ENCODE measurements at regions not wholly inside any gene's neighbourhood (a gene's known extent, or its start where the extent isn't known, plus 50 kb on each side); places are given as distances from the start of the nearest gene placed in this dataset.

DNA sequence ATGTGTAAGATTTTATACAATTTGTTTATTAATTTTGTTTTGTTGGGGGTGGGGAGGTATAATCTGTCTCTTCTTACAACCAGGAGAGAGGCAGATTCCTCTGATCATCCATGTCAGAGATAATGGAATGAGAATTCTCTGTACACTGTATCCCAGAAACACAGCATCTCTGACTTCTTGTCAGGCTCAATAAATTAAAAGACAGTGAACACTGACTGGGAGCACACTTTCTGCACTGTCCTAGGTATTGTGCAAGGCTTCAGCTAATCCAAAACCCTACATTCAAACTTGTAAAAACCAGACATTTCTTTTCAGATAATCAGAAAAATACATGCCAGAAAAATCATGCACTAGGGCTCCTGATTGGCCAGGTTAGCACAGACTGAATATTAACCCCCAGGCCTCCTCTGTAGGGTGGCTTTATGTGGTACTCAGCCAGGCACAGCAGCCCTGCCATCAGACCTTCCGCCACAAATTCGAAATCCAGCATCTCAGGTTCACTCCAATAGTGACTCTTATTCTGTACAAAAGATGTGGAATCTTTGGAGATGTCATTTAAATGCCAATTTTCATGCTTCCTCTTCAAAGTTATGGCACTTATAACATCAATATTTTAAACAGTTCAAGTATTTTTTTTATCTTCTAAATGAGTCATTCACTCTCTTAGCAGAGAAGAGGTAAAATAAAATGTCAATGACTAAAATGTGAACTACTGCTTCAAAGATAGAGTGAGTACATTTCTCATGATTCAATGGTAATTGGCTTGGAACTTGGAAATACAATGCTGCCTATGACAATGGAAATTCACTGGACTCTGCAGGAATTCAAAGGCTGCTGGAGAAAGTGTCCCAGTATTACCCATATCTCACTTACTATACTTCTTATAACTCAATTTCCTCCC, 211.5 kb downstream of the KLF12 start:
- Histone ChIP-seq H3K4me3 (ENCODE audit: low read depth, low read length, poor library complexity, severe bottlenecking) (no peak overlapping the region), H3K36me3 (ENCODE audit: insufficient read depth, low read length) (no peaks in the 10 kb centered on the region), H3K27ac (ENCODE audit: low read depth, low read length, poor library complexity, severe bottlenecking) (no peak overlapping the region), H4K20me1 (ENCODE audit: insufficient read depth, low read length) (no peaks in the 10 kb centered on the region), H3K9me2 (ENCODE audit: insufficient read depth, low read length) (no peaks in the 10 kb centered on the region), H3K4me1 (ENCODE audit: insufficient read depth, low read length, poor library complexity, severe bottlenecking) (no peaks in the 10 kb centered on the region), H3K9me3 (ENCODE audit: low read length) (no peaks in the 10 kb centered on the region), H3K4me2 (ENCODE audit: low read length) (no peak overlapping the region), H3K79me2 (ENCODE audit: insufficient read depth, low read depth, low read length) (no peaks in the 10 kb centered on the region), H2AFZ (ENCODE audit: low read length) (no peak overlapping the region)
- intact Hi-C loops (cut with micrococcal nuclease; ENCODE audit: unreplicated experiment): no loop called here
- POLR2A ChIA-PET: interaction anchor here (0.8 to 1.5 kb wide), 3 partner anchors 11 to 20 kb away, joined by 3 to 4 read pairs (median 4); no protein-coding TSS in a partner anchor
- no peak for DNase-seq (ENCODE audit: low spot score)
- no TSS peak for BruUV-seq (replicated peaks)
- TF ChIP-seq, protein P1, sequence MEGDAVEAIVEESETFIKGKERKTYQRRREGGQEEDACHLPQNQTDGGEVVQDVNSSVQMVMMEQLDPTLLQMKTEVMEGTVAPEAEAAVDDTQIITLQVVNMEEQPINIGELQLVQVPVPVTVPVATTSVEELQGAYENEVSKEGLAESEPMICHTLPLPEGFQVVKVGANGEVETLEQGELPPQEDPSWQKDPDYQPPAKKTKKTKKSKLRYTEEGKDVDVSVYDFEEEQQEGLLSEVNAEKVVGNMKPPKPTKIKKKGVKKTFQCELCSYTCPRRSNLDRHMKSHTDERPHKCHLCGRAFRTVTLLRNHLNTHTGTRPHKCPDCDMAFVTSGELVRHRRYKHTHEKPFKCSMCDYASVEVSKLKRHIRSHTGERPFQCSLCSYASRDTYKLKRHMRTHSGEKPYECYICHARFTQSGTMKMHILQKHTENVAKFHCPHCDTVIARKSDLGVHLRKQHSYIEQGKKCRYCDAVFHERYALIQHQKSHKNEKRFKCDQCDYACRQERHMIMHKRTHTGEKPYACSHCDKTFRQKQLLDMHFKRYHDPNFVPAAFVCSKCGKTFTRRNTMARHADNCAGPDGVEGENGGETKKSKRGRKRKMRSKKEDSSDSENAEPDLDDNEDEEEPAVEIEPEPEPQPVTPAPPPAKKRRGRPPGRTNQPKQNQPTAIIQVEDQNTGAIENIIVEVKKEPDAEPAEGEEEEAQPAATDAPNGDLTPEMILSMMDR (conservative IDR thresholded peaks at IDR 0.05; ENCODE audit: low read length): no peak
- TF ChIP-seq EZH2phosphoT487 (IDR thresholded peaks at IDR 0.05; ENCODE audit: borderline replicate concordance, low read depth, low read length): no peak
- CTCF ChIA-PET (ENCODE audit: unreplicated experiment): no interaction called here

DNA sequence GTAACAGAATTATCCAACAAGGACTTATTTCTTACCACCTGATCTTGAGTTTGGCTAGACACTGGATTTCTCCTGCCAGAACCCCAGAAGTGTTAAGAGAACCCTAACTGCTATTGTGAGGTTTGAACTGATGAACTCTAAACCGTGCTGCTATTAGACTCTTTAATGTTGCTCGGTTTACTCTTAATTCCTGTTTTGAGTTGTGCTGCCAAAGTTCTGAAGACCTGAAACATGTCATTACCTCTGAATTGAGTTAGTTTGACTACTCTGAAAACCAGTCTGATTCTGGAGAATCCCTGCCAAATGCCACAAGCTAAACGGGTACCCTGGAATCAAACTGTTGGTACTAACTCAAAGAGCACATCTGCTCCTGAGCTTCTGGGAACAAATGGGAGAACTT, 215.5 kb downstream of the KLF12 start:
- Histone ChIP-seq H3K36me3 (ENCODE audit: insufficient read depth, low read length) (no peaks in the 10 kb centered on the region), H3K9me2 (ENCODE audit: insufficient read depth, low read length) (no peaks in the 10 kb centered on the region), H3K79me2 (ENCODE audit: insufficient read depth, low read depth, low read length) (no peaks in the 10 kb centered on the region), H3K4me1 (ENCODE audit: insufficient read depth, low read length, poor library complexity, severe bottlenecking) (peaks cover 13% of the 10 kb centered on the region), H3K4me2 (ENCODE audit: low read length) (no peak overlapping the region), H4K20me1 (ENCODE audit: insufficient read depth, low read length) (no peaks in the 10 kb centered on the region), H3K4me3 (ENCODE audit: low read depth, low read length, poor library complexity, severe bottlenecking) (no peak overlapping the region), H3K9me3 (ENCODE audit: low read length) (no peaks in the 10 kb centered on the region), H2AFZ (ENCODE audit: low read length) (no peak overlapping the region), H3K27ac (ENCODE audit: low read depth, low read length, poor library complexity, severe bottlenecking) (no peak overlapping the region)
- DNase-seq (ENCODE audit: low spot score): no peak
- BruUV-seq (replicated peaks): no TSS peak
- POLR2A ChIA-PET: interaction anchor here (0.6 to 1.6 kb wide), 6 partner anchors 15 to 1050 kb away, joined by 3 to 5 read pairs (median 3); no protein-coding TSS in a partner anchor
- intact Hi-C loops (cut with micrococcal nuclease; ENCODE audit: unreplicated experiment): no loop called here
- TF ChIP-seq EZH2phosphoT487 (IDR thresholded peaks at IDR 0.05; ENCODE audit: borderline replicate concordance, low read depth, low read length): no peak
- TF ChIP-seq, protein P1 (conservative IDR thresholded peaks at IDR 0.05; ENCODE audit: low read length): no peak
- CTCF ChIA-PET (ENCODE audit: unreplicated experiment): no interaction called here
